Sigmoid colon (tissue), 4 donors: ENCODE measurements at regions not wholly inside any gene's neighbourhood (a gene's known extent, or its start where the extent isn't known, plus 50 kb on each side); places are given as distances from the start of the nearest gene placed in this dataset.

Source experiments
- CTCF ChIP-seq, 4 experiments: fragments of 450-650 bp in 3 of 4; fragments of 200-600 bp in 1 of 4; IDR thresholded peaks; one replicate each; pipeline ENCODE4 v1.5.1; 2016 to 2019; ENCODE audit warnings: antibody characterized with exemption in 4 of 4, mild to moderate bottlenecking in 3 of 4, moderate library complexity in 2 of 4
- EP300 ChIP-seq, 4 donors: sonication (generic); formaldehyde crosslinking; IDR thresholded peaks; one replicate each; pipeline ENCODE4 v1.6.1; 2017; ENCODE audit warnings: antibody characterized with exemption in 4 of 4
- POLR2AphosphoS5 ChIP-seq, 4 donors: sonication (generic); formaldehyde crosslinking; IDR thresholded peaks; one replicate each; pipeline ENCODE4 v1.6.1; 2017; ENCODE audit warnings: antibody characterized with exemption in 4 of 4

GRCh38 chr3:182725372-182726251 is 67.7 kb upstream of the ATP11B start:
- no peak for TF ChIP-seq CTCF (IDR thresholded peaks at IDR 0.05)
- no peak for TF ChIP-seq POLR2AphosphoS5 (IDR thresholded peaks at IDR 0.05)
- no peak for TF ChIP-seq EP300 (IDR thresholded peaks at IDR 0.05)
